GM21786 (cell line): ENCODE measurements at regions not wholly inside any gene's neighbourhood (a gene's known extent, or its start where the extent isn't known, plus 50 kb on each side); places are given as distances from the start of the nearest gene placed in this dataset.
"Not testable (repeated sequence)": the region's sequence is repeated elsewhere in the genome, so short reads cannot be mapped to it uniquely, and the experiment has no call there.

Experiments used
- ATAC-seq: cut with Tn5 transposase; IDR thresholded peaks from one replicate; pipeline ENCODE4 v1.9.1; 2021; ENCODE audit not compliant: unreplicated experiment

- no peak for ATAC-seq
Observed at GRCh38 chr6:16911088-16911487, 149.8 kb upstream of the ATXN1 start.

GRCh38 chr6:16909658-16910360, 148.5 kb upstream of the ATXN1 start:
- ATAC-seq = no peak

- no peak for ATAC-seq
Observed at GRCh38 chr6:16907991-16908390, 146.7 kb upstream of the ATXN1 start.

- ATAC-seq = no peak
Observed at GRCh38 chr6:16904957-16905356, 143.7 kb upstream of the ATXN1 start.

GRCh38 chr6:16903470-16903869, 142.2 kb upstream of the ATXN1 start:
- ATAC-seq = no peak

- no peak for ATAC-seq
Observed at GRCh38 chr6:16902502-16902901, 141.2 kb upstream of the ATXN1 start.

- no peak for ATAC-seq
Observed at GRCh38 chr6:16901782-16902181, 140.5 kb upstream of the ATXN1 start.

GRCh38 chr6:16901306-16901705, 140.0 kb upstream of the ATXN1 start:
- ATAC-seq = no peak

- no peak for ATAC-seq
Observed at GRCh38 chr6:16898640-16899396, 137.6 kb upstream of the ATXN1 start.

GRCh38 chr6:16897669-16898068, 136.4 kb upstream of the ATXN1 start:
- no peak for ATAC-seq

- no peak for ATAC-seq
Observed at GRCh38 chr6:16894301-16894700, 133.0 kb upstream of the ATXN1 start.

GRCh38 chr6:16891110-16891509, 129.8 kb upstream of the ATXN1 start:
- ATAC-seq = not testable (repeated sequence)

- no peak for ATAC-seq
Observed at GRCh38 chr6:16885411-16886160, 124.3 kb upstream of the ATXN1 start.

GRCh38 chr6:16884526-16884925, 123.3 kb upstream of the ATXN1 start:
- no peak for ATAC-seq

- ATAC-seq = no peak
Observed at GRCh38 chr6:16883414-16883813, 122.2 kb upstream of the ATXN1 start.

- no peak for ATAC-seq
Observed at GRCh38 chr6:16882230-16882629, 121.0 kb upstream of the ATXN1 start.

- not testable (repeated sequence) for ATAC-seq
Observed at GRCh38 chr6:16876852-16877251, 115.6 kb upstream of the ATXN1 start.

- no peak for ATAC-seq
Observed at GRCh38 chr6:16876201-16876600, 114.9 kb upstream of the ATXN1 start.

GRCh38 chr6:16873698-16874097, 112.4 kb upstream of the ATXN1 start:
- no peak for ATAC-seq

GRCh38 chr6:16872543-16873235, 111.4 kb upstream of the ATXN1 start:
- no peak for ATAC-seq

- ATAC-seq = no peak
Observed at GRCh38 chr6:16871047-16871446, 109.8 kb upstream of the ATXN1 start.
